Peyer's patch (tissue), 4 donors: ENCODE measurements at regions not wholly inside any gene's neighbourhood (a gene's known extent, or its start where the extent isn't known, plus 50 kb on each side); places are given as distances from the start of the nearest gene placed in this dataset.

Experiments
- DNase-seq, 3 donors: peaks; one replicate each; pipeline ENCODE4 v3.0.0-alpha.2; 2017 to 2019
- H3K27ac ChIP-seq, 4 donors: fragments of 200-600 bp; sonication (generic); one replicate each; pipeline ENCODE4 v1.5.1; 2016 to 2019
- H3K27me3 ChIP-seq, 2 donors: fragments of 200-600 bp; sonication (generic); one replicate each; pipeline ENCODE4 v1.5.1; 2019
- H3K36me3 ChIP-seq, 3 donors: fragments of 200-600 bp; sonication (generic); one replicate each; pipeline ENCODE4 v1.5.1; 2016 to 2019
- H3K4me1 ChIP-seq, 4 donors: fragments of 200-600 bp; sonication (generic); one replicate each; pipeline ENCODE4 v1.5.1; 2016 to 2019
- H3K4me3 ChIP-seq, 4 donors: fragments of 200-600 bp; sonication (generic); 1 replicate in 3 of 4; 2 replicates in 1 of 4; pipeline ENCODE4 v1.5.1; 2016 to 2019; ENCODE audit warnings: mild to moderate bottlenecking in 1 of 4
- H3K9me3 ChIP-seq, 4 donors: fragments of 200-600 bp; sonication (generic); one replicate each; pipeline ENCODE4 v1.5.1; 2016 to 2019; ENCODE audit warnings: mild to moderate bottlenecking in 1 of 4
- POLR2A ChIP-seq, 2 donors: fragments of 450-650 bp; IDR thresholded peaks; one replicate each; pipeline ENCODE4 v1.5.1; 2017; ENCODE audit warnings: antibody characterized with exemption in 2 of 2, mild to moderate bottlenecking in 2 of 2, moderate library complexity in 2 of 2
- TF ChIP-seq, protein P1 (sequence below), 6 experiments: fragments of 450-650 bp in 4 of 6; fragments of 200-600 bp in 2 of 6; sonication (generic) in 1 of 6; IDR thresholded peaks; one replicate each; pipeline ENCODE4 v1.5.1; 2017 to 2019; ENCODE audit warnings: antibody characterized with exemption in 6 of 6, mild to moderate bottlenecking in 3 of 6, moderate library complexity in 1 of 6

DNA sequence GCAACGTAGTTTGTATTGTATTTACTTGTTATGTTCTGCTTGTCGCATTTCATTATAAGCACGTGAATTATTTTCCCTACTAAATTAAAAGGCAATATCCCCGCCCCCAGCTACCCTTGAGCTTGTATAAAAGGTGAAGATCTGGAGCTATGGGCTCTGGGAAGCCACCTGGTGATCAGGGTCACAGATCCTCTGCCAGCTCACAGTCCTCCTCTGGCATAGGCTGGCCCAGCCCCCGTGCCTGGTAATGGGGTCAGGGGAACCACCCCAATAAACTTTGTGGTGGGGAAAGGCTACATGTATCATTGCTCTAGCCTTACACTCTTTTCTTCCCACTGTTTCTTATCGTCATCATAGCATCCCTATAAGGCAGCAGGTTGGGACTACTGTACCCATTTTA is 190.2 kb upstream of the TSHZ3 start:
- H3K36me3 ChIP-seq = no peaks in the 10 kb centered on the region

DNA sequence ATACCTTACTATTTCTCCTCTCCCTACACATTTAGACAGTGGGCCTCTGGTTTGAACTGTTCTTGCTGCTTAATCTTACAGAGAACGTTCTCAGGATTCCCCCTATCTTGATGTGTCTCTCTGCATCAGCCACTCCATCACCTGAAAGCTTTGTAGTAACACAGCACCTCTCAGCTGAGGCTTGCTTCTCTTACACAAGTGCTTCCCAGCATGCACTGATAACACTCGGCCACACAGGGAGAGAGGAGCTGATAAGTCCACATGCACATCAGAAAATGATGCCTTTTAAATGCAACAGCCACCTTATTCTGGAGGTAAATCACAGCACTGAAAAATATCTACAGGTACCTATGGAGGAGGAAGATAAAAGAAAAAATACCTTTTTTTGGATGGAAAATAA is 192.2 kb upstream of the TSHZ3 start:
- TF ChIP-seq, protein P1, sequence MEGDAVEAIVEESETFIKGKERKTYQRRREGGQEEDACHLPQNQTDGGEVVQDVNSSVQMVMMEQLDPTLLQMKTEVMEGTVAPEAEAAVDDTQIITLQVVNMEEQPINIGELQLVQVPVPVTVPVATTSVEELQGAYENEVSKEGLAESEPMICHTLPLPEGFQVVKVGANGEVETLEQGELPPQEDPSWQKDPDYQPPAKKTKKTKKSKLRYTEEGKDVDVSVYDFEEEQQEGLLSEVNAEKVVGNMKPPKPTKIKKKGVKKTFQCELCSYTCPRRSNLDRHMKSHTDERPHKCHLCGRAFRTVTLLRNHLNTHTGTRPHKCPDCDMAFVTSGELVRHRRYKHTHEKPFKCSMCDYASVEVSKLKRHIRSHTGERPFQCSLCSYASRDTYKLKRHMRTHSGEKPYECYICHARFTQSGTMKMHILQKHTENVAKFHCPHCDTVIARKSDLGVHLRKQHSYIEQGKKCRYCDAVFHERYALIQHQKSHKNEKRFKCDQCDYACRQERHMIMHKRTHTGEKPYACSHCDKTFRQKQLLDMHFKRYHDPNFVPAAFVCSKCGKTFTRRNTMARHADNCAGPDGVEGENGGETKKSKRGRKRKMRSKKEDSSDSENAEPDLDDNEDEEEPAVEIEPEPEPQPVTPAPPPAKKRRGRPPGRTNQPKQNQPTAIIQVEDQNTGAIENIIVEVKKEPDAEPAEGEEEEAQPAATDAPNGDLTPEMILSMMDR (IDR thresholded peaks at IDR 0.05) = no peak
- no peak for TF ChIP-seq POLR2A (IDR thresholded peaks at IDR 0.05)
- Histone ChIP-seq H3K27ac (no peak overlapping the region), H3K36me3 (no peaks in the 10 kb centered on the region), H3K4me1 (no peaks in the 10 kb centered on the region), H3K9me3 (no peaks in the 10 kb centered on the region), H3K27me3 (no peaks in the 10 kb centered on the region), H3K4me3 (no peak overlapping the region)
- DNase-seq = no peak

More for the DNA sequence above, 190.2 kb upstream of the TSHZ3 start:
- H3K27ac ChIP-seq = no peak overlapping the region
- no peak for DNase-seq
- H3K9me3 ChIP-seq = no peaks in the 10 kb centered on the region
- H3K4me3 ChIP-seq = no peak overlapping the region
- no peaks in the 10 kb centered on the region for H3K4me1 ChIP-seq
- no peaks in the 10 kb centered on the region for H3K27me3 ChIP-seq
- TF ChIP-seq, protein P1 (IDR thresholded peaks at IDR 0.05) = no peak
- no peak for TF ChIP-seq POLR2A (IDR thresholded peaks at IDR 0.05)

DNA sequence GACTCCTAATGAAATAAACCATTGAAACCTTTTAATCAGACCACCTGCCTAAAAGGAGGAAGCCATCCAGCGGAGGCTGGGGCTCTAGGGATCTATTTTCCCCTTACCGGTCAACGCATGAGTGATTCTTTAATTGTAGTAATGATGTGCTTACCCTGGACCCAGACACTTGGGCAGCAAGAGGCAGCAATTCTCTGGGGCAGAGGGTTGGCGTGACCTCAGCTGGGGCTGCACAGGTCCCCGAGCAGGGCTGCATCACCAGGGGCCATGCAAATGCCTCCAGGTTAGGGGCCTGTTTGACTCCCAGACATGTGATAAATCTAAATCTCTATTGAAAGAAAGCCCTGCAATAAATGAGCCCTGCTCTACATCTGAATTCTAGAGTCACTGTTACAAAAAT is 194.2 kb upstream of the TSHZ3 start:
- Histone ChIP-seq H3K4me1 (no peaks in the 10 kb centered on the region), H3K36me3 (no peaks in the 10 kb centered on the region), H3K9me3 (no peaks in the 10 kb centered on the region), H3K27ac (no peak overlapping the region), H3K27me3 (no peaks in the 10 kb centered on the region), H3K4me3 (no peak overlapping the region)
- TF ChIP-seq, protein P1 (IDR thresholded peaks at IDR 0.05) = no peak
- no peak for TF ChIP-seq POLR2A (IDR thresholded peaks at IDR 0.05)
- DNase-seq = no peak

DNA sequence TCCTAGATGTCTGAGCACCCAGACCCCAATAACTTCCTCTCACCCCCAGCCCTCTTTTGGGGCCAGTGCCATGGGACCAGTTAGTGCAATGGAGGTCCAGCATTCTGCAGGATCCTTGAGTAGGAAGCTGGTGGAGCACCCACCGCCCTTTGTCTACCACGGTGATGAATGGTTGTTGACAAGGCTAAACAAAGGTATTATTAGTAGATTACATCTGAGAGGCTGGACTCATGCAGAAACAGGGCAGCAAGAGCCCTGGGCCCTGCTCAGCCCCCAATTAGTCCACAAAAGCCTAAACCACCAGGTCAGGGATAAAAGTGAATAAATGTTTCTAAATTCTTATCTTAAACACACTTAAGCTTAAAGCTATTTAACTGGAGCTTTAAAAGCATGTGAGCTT is 196.5 kb upstream of the TSHZ3 start:
- TF ChIP-seq, protein P1 (IDR thresholded peaks at IDR 0.05) = no peak
- no peak for TF ChIP-seq POLR2A (IDR thresholded peaks at IDR 0.05)
- Histone ChIP-seq H3K27me3 (no peaks in the 10 kb centered on the region), H3K9me3 (no peaks in the 10 kb centered on the region), H3K4me3 (no peak overlapping the region), H3K27ac (no peak overlapping the region), H3K36me3 (no peaks in the 10 kb centered on the region), H3K4me1 (no peaks in the 10 kb centered on the region)
- no peak for DNase-seq

DNA sequence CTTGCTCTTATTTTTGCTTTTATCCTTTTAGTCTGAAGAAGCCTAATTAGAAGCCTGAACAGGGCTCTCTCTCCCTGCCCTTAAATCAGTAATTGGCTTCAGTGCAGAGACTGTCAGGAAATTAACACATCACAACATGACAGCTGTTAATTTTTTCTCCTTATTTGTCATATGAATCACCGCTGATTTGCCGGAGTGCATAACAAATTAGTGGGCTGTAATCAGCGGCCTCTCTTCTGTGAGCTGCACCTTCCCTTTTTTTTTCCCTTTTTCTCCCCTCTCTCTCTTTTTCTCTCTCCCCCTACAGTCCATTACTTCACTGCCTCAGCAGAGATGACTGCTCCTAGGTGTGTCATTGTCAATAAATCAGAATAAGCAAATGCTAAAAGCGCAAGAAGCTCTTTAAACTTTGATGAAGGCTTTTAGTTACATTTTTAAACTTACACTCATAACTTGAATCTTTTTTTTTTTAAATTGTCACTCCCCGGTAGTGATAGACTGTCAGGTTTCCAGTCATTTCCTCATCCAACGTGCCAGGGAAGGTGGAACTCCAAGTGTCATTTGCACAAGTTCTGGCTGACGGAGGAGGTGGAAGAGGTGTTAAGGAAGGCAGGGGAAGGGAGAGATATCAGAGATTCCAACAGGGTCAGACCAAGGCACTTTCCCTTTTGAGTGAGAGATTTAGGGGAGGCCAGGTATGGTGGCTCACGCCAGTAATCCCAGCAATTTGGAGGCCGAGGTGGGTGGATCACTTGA is 197.1 kb upstream of the TSHZ3 start:
- no peaks in the 10 kb centered on the region for H3K36me3 ChIP-seq
- H3K9me3 ChIP-seq = no peaks in the 10 kb centered on the region
- no peak for DNase-seq
- H3K27ac ChIP-seq = no peak overlapping the region
- no peak overlapping the region for H3K4me3 ChIP-seq
- no peaks in the 10 kb centered on the region for H3K27me3 ChIP-seq
- TF ChIP-seq POLR2A (IDR thresholded peaks at IDR 0.05) = no peak
- TF ChIP-seq, protein P1 (IDR thresholded peaks at IDR 0.05) = no peak
- no peaks in the 10 kb centered on the region for H3K4me1 ChIP-seq
